ENCODE measurements at regions not wholly inside any gene's neighbourhood (a gene's known extent, or its start where the extent isn't known, plus 50 kb on each side); places are given as distances from the start of the nearest gene placed in this dataset.
"Not testable (repeated sequence)": the region's sequence is repeated elsewhere in the genome, so short reads cannot be mapped to it uniquely, and the experiment has no call there.

DNA sequence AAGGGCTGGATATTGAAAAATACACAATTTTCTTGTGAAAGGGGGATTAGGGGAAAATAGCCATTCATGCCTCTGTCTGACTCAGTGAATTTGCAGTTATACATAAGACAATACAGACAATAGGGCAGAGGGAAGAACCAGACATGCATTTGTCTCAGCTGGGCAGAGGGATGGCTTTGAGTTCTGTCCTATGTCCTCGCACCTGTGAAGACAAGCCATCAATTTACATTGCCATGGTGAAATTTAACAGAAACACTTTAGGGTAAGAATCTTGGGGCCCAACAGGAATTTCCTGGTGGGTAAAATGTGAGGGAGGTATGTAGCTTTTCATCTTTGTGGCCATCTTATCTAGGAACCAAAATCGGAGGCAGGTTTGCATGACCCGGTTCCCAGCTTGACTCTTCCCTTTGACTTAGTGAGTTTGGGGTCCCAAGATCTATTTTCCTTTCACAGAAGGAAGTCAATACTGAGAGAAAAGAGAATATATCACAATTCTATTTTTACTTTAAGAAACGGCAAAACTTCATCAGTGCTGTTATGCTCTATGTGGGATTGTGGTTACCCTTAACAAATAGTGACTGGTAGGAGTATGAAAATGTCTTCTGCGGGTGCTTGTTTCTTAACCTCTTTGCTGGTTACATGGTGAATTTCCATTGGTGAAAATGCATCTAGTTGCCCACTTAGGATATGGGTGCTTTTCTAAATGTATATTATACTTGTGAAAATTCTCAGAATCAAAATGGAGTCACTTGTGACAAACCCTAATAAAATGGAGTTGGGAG, 221.8 kb downstream of the SPP2 start:
- DNase-seq = no peak

DNA sequence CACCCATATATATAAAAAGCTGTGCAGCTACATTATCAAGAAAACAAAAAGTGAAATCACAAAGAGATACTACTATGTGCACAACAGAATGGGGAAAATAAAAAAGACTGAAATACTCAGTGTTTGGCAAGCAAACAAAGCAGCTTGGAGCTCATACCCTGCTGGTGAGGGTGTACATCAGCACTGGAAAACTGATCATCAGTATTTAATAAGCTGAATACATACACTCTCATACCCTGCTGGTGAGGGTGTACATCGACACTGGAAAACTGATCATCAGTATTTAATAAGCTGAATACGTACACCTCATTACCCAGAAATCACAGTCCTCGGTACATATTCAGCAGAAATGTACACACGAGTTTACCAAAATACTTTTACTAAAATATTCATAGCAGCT, 220.8 kb downstream of the SPP2 start:
- no peak for DNase-seq

- no peak for DNase-seq
Measured at GRCh38 chr2:234269769-234270204, 219.3 kb downstream of the SPP2 start.

DNA sequence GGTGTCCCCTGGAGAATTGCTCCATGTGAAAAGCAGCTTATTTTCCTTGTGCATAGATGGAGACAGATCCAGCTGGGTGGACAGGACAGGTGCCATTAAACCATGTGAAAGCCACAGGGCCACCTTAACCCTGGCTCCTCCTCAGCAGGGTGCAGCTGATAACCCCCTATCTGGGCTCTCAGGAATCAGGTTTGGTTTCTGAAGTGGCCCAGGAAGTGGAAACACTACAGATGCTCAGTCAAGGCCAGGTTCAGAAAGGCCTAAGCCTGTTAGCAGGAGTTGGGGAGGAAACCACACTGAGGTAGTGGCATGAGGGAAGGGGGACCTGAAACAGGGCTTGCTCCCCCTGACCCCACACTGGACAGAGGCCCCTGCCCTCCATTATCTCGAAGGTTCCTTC, 217.0 kb downstream of the SPP2 start:
- no peak for DNase-seq

GRCh38 chr2:234266952-234267351, 216.4 kb downstream of the SPP2 start:
- no peak for DNase-seq

DNA sequence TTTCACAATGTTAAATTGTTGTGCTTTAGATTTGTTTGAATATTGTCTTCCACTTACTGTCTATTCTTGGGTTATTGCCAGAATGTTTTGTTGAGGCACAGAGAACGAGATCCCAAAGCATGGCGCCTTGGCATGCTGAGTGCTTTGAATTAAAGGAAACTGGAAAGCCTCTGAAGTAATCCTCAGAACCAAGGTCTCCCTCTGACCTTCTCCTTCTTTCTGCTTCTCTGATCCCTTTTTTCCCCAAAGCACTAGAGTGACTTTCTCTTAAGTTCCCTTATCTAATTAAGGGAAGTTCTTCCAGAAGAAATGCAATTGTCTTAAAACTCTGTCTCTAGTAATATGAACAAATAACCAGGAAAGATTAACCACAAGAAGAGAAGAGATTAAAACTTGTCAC, 214.7 kb downstream of the SPP2 start:
- no peak for DNase-seq

DNA sequence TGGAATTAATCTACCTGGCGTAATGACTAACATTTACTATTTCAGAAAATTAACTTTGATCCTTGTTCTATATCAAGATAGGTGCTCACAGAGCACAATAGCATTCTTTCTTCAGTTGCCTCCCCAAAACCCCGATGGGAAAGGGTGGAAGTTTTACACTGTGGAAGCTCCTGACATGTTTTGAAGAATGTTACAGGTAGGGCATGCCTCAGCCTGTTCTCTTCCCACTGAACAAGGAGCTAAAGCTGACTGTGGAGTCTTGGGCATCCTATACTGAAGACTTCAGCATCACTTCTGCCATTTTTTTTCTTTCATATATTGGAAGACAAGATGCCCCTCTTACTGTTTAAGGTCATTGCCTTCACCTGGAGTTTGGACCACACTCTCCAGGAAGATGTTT, 211.2 kb downstream of the SPP2 start:
- no peak for DNase-seq

GRCh38 chr2:234259440-234259839, 208.9 kb downstream of the SPP2 start:
- DNase-seq = no peak

GRCh38 chr2:234258562-234259141, 208.2 kb downstream of the SPP2 start:
- peak; percentile 35 for DNase-seq

DNA sequence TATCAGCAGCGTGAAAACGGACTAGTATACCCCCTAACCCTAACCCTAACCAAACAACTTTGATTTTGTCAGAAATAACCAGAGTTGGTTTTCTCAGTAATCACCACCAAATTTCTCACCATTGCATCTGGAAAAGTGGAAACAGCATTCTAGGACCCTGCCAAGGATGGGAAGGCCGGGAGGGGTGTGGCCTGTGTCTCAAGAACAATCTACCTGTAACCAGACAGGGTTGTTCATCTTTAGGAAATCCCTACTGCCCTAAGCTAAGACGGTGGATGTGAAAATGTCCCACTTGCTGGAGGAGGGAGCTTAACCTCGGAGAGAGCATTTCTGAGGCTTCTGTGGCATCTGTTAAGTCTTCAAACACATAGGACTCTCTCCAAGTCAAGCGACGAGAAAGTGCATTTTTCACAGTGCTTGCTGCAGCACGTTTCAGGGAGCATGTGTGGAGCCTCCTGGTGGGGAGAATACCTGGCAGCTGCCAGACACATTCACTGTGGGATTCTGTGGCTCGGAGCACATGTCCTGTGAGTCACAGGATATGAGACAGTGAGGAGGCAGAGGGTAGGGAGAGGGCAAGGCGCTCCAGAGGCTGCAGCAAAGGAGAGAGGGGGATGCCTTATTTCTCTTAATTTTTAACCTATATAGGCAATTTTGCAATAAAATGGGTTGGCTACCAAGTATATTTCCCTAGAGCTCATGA, 207.5 kb downstream of the SPP2 start:
- peak; percentile 64 for DNase-seq

DNA sequence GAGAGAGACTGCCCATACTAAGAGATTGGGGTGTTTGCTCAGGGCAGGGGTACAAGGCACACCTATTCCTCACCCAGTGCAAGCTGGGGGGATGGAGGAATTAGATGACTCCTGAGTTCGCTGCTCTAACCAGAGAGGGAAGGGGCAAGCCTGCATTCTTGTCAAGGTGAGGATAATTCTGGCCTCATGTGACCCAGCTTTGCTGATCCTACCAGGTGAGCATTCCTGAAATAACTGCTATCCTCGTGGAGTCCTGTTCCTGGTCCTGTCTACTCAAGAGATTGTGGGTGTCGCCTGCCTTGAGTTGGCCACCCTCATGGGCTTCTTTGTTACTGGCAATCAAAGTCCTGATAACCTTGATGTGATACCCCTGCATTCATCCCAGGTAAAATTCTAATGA, 206.0 kb downstream of the SPP2 start:
- DNase-seq = no peak

GRCh38 chr2:234254783-234255521, 204.4 kb downstream of the SPP2 start:
- no peak for DNase-seq

- no peak for DNase-seq
Measured at GRCh38 chr2:234252772-234253171, 202.3 kb downstream of the SPP2 start.

- DNase-seq = no peak
Measured at GRCh38 chr2:234251326-234252271, 201.1 kb downstream of the SPP2 start.

GRCh38 chr2:234250926-234251325, 200.4 kb downstream of the SPP2 start:
- no peak for DNase-seq

GRCh38 chr2:234249873-234250272, 199.4 kb downstream of the SPP2 start:
- no peak for DNase-seq

- DNase-seq = no peak
Measured at GRCh38 chr2:234249034-234249735, 198.7 kb downstream of the SPP2 start.

- not testable (repeated sequence) for DNase-seq
Measured at GRCh38 chr2:234248213-234248710, 197.8 kb downstream of the SPP2 start.

DNA sequence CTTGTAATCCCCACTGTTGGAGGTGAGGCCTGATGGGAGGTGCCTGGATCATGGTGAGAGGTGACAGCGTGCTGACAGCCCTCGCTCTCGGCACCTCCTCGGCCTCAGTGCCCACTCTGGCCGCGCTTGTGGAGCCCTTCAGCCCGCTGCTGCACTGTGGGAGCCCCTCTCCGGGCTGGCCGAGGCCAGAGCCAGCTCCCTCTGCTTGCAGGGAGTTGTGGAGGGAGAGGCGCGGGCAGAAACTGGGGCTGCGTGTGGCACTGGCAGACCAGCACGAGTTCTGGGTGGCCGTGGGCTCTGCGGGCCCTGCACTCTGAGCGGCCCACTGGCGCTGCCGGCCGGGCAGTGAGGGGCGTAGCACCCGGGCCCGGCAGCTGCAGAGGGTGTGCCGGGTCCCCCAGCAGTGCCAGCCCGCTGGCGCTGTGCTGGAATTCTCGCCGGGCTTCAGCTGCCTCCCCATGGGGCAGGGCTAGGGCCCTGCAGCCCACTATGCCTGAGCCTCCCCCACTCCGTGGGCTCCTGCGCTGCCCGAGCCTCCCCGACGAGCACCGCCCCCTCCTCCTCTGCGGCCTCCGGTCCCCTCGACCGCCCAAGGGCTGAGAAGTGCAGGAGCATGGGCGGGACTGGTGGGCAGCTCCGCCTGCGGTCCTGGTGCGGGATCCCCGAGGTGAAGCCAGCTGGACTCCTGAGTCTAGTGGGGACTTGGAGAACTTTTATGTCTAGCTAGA, 197.1 kb downstream of the SPP2 start:
- DNase-seq = no peak

DNA sequence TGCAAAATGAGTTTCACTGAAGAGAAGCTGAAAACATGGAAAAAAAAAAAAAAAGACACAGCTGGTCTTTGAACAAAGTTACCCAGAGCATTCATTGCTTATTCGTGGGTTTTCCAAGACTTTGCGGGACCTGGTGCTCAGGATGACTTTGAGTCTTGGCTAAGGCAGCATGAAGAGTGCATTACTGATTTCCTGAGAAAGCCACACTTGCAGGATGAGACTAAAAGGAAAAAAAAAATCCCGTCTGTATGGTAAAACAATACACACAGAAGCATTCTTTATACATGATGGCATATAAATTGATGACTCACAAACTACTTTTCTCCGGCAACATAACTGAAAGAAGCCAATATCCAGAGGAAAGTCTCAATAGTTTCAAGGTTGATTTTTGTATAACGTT, 195.4 kb downstream of the SPP2 start:
- no peak for DNase-seq
